ENCODE measurements at regions not wholly inside any gene's neighbourhood (a gene's known extent, or its start where the extent isn't known, plus 50 kb on each side); places are given as distances from the start of the nearest gene placed in this dataset.

DNA sequence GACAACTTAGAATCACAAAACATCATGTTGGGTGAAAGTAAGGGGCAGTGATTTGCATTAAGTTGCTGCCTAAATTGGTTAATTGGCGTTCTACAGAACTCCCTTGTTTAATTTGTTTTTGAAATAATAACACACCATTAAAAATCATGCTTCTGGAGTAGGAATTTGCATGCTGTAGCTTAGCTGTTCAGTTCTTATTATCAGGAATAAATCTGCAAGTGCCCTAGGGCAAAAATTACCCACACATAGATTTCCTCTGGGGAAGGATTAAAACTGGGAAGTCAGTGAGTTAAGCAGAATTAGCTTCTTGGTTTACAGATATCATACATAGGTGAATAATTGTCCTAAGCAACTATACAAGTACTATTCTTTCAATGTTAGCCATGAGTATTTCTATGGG is 381.6 kb upstream of the NAALADL2 start:
- TF ChIP-seq, protein P1, sequence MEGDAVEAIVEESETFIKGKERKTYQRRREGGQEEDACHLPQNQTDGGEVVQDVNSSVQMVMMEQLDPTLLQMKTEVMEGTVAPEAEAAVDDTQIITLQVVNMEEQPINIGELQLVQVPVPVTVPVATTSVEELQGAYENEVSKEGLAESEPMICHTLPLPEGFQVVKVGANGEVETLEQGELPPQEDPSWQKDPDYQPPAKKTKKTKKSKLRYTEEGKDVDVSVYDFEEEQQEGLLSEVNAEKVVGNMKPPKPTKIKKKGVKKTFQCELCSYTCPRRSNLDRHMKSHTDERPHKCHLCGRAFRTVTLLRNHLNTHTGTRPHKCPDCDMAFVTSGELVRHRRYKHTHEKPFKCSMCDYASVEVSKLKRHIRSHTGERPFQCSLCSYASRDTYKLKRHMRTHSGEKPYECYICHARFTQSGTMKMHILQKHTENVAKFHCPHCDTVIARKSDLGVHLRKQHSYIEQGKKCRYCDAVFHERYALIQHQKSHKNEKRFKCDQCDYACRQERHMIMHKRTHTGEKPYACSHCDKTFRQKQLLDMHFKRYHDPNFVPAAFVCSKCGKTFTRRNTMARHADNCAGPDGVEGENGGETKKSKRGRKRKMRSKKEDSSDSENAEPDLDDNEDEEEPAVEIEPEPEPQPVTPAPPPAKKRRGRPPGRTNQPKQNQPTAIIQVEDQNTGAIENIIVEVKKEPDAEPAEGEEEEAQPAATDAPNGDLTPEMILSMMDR (conservative IDR thresholded peaks at IDR 0.05 in 1 of 2, IDR thresholded peaks at IDR 0.05 in 1 of 2; ENCODE audit: low read depth in 1 of 2, low read length in 2 of 2), result no peak
- TF ChIP-seq EZH2 (IDR thresholded peaks at IDR 0.05; ENCODE audit: low read length, missing control alignments), result no peak

Data from fibroblast of lung (primary cell).